GM18520 (cell line): ENCODE measurements at regions not wholly inside any gene's neighbourhood (a gene's known extent, or its start where the extent isn't known, plus 50 kb on each side); places are given as distances from the start of the nearest gene placed in this dataset.
"Not testable (repeated sequence)": the region's sequence is repeated elsewhere in the genome, so short reads cannot be mapped to it uniquely, and the experiment has no call there.

Experiments used
- ATAC-seq: cut with Tn5 transposase; IDR thresholded peaks from one replicate; pipeline ENCODE4 v1.9.1; 2021; ENCODE audit not compliant: unreplicated experiment

DNA sequence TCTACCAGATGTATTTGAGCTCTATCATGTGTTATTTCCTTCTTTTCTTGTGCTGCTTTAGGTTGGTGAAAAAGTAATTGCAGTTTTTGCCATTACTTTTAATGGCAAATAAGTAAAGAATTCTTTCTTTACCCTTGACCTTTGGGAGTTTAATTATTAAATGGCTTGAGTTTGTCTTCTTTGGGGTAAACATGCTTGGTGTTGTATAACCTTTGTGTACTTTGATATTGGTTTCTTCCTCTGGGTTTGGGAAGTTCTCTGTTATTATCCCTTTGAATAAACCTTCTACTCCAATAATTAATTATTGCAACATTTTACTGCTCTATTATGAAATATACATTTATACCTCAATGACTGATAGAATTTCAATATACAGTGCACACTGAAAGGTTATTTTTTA lies 709.4 kb downstream of the PCDH17 start:
- ATAC-seq, result no peak

- no peak for ATAC-seq
These were observed 709.8 kb downstream of the PCDH17 start for GRCh38 chr13:58341318-58341717.

GRCh38 chr13:58343076-58343475 lies 711.5 kb downstream of the PCDH17 start:
- ATAC-seq, result no peak

GRCh38 chr13:58352100-58352499 lies 720.6 kb downstream of the PCDH17 start:
- not testable (repeated sequence) for ATAC-seq

GRCh38 chr13:58369936-58370335 lies 738.4 kb downstream of the PCDH17 start:
- no peak for ATAC-seq

- ATAC-seq, result no peak
These were observed 744.8 kb downstream of the PCDH17 start for GRCh38 chr13:58376349-58376748.

DNA sequence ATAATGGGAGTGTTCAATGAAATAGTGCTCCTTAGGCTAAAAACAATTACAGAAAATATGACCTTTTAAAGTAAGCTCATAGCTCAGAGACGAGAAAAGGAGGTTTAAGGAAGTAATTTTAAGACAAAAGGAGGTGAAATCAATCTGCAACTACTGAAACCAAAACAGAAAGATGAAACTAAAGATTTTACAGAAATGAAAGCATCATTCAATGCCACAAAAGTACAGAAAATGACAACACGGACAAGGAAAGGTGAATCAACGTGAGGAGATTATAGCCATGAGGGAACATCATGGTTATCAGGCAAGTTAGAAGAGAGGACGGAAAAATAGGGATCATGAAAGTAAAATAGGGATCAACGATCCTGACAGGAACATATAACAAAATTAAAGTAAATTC lies 745.2 kb downstream of the PCDH17 start:
- ATAC-seq, result no peak

GRCh38 chr13:58379221-58379620 lies 747.7 kb downstream of the PCDH17 start:
- no peak for ATAC-seq

GRCh38 chr13:58385336-58385735 lies 753.8 kb downstream of the PCDH17 start:
- not testable (repeated sequence) for ATAC-seq

- ATAC-seq, result no peak
These were observed 766.2 kb downstream of the PCDH17 start for GRCh38 chr13:58397596-58398387.

DNA sequence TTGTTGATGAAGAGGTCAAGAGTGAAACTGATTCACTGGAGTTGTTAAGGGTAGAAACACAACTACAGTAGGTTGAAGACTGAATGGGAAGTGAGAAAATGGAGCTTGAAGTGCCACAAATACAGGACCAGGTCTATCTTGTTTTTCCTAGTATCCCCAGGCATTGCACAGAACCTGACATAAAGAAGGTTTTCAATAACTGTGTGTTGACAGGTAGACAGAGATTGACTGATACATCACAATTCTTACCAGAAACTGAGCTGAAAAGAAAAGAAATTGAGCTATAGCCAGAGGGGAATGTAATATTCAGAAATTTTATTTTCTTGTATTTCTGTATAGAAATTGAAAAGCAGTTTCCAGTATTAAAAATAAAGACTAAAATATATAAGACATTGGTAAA lies 767.7 kb downstream of the PCDH17 start:
- ATAC-seq, result no peak

DNA sequence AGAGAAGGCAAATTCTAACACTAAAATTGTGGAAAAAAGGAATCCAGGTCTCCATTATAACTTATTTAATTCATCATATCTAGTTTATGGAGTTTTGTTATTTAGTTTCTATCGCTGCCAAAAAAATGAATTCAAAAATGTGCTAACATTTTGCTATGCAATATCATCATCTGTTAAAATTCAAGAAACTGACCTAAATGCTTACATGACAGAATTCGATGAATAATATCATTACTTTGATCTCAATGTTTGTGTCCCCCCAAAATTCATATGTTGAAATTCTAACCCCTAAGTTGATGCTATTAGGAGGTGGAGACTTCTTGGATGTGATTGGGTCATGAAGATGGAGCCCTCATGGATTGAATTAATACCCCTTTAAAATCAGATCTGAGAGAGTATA lies 775.0 kb downstream of the PCDH17 start:
- no peak for ATAC-seq

- no peak for ATAC-seq
These were observed 798.4 kb downstream of the PCDH17 start for GRCh38 chr13:58429917-58430316.

DNA sequence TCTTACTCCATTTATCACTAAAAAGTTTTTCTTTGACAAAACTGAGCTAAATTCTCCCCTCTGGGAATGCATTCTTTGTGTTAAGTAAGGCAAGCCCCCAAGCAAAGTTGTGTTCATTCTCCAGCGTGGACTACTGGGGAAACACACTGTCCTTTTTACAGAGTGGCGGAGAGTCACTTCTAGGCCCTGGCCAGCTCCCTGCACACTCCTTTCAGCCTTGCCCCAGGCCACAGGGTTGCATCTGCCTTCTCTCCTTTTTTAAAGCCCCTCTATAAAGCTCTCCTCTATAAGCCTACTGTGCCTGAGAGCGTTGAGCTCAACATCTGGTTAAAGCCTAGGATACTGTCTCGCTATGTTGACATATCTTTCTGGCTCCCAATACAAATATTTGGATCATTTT lies 803.4 kb downstream of the PCDH17 start:
- no peak for ATAC-seq

DNA sequence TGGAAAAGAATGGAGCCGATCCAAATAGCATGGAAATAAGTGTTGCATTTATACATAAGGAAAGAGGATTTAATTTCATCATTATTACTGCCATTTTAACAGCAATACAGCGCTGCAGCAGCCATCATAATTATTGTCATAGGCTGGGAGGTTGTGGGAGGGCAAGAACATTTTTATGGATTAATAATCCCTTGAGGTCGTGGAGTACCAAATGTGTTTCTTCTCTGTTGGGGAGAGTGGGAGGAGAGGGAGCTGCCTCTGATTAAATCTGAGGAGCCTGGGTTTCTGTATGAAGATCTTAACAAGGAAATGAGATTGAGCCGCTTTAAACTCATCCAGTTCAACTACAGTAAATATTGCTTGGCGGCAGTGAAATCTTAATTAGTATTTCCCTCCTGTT lies 805.9 kb downstream of the PCDH17 start:
- ATAC-seq, result no peak

- ATAC-seq, result no peak
These were observed 815.4 kb downstream of the PCDH17 start for GRCh38 chr13:58446979-58447378.

- ATAC-seq, result no peak
These were observed 820.6 kb downstream of the PCDH17 start for GRCh38 chr13:58452123-58452623.

DNA sequence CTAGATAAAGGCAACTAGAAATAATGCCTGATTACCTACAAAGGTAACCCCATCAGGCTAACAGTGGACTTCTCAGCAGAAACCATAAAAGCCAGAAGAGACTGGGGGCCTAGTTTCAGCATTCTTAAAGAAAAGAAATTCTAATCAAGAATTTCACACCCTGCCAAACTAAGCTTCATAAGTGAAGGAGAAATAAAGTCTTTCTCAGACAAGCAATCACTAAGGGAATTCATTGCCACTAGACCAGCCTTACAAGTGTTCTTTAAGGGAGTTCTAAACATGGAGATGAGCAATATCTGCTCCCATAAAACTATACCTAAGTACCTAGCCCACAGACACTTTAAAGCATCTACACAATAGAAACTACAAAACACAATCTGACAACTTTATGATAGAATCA lies 823.5 kb downstream of the PCDH17 start:
- ATAC-seq, result no peak

DNA sequence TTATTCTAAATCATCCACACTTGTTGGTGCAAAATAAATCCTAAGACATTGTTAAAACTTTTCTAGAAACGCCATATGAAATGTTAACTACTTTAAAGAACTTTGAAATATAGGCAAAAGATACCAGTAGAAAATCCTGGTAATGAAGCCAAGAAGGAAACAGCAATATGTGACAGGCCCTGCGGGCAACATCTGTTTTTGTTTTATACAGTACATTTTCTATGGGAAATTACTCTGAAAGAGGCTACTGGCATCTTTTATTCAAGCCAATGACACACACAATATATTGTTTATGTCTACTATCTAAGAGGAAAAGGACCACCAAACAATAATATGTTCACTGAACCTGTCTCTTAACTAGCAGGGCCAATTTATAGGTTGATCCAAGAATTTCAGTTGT lies 829.7 kb downstream of the PCDH17 start:
- no peak for ATAC-seq

DNA sequence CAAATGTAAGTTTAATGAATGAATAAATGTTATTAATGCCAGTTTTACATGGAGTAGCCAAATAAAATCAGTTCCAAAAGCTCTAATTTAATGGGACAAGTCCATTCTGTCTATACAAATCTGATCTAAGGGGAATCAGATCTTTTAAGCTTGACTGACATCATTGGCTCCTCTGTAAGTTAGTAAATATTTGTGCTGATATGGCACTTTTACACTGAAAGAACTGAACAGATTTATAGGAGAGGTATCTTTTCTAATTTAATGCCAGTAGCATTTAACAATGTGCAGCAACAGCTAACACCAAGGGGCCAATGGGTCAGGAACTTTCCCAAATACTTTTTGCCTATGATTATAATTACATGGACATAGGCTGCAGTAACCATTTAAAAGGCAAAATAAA lies 832.3 kb downstream of the PCDH17 start:
- no peak for ATAC-seq

DNA sequence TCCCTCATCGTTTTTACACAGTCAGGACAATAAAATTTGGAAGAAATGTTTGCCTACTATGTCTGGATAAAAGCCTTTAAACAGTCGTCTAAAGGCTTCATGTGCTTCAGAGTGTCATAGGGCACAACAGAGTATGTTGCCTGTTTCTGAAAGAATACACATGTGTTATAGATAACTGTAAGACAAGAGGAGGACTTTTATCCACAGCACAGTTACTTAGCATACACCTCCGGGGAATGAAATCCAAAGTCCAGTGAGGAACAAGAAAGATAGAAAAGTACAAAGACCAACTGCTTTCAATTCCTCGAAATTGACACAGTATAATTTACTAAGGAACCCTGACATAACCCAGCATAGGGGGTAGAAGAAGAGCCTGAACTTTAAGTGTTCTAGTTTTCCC lies 835.6 kb downstream of the PCDH17 start:
- ATAC-seq, result no peak

DNA sequence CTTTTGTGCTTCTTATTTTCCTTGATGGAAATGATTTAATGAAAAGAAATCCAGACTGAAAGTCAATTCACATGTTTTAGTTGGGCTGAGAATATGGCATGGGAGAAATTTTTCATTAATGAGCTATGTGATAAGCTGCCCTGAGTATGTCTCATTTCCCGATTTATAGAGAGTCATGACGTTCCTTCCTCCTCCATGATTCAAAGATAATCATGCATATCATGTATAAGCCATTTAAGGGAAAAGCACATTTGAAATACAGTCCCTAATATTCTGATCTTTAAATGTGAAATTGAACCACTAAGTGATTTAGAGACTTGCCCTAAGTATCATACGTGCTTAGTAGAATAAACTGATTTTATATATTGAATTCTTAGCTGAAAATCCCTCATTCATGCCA lies 840.9 kb downstream of the PCDH17 start:
- no peak for ATAC-seq

DNA sequence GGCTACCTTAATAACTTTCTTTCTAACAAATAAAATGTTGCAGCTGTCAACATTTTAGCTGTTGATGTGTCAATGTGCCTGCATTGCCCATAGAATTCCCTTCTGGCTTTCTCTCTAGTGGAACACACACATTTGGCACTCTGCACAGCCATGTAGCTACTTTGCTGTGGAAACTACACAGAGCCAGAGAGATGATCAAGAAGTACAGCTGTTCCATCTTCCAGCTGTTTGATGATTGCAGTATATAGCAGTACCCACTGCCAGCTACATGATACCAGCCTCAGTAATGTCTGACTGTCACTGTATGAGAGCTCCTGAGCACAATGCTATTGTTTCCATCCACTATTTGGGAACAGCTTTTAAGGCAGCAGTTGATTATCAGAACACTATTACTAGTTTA lies 843.0 kb downstream of the PCDH17 start:
- no peak for ATAC-seq
